HG02973 (cell line): ENCODE measurements at regions not wholly inside any gene's neighbourhood (a gene's known extent, or its start where the extent isn't known, plus 50 kb on each side); places are given as distances from the start of the nearest gene placed in this dataset.

Experiments used
- ATAC-seq: cut with Tn5 transposase; IDR thresholded peaks from one replicate; pipeline ENCODE4 v1.9.1; 2021; ENCODE audit warnings: moderate library complexity; ENCODE audit not compliant: unreplicated experiment

GRCh38 chr1:58430421-58431275, 115.9 kb downstream of the OMA1 start:
- no peak for ATAC-seq

- ATAC-seq = no peak
Measured at GRCh38 chr1:58426918-58427317, 119.6 kb downstream of the OMA1 start.

GRCh38 chr1:58422436-58422835, 124.1 kb downstream of the OMA1 start:
- no peak for ATAC-seq

GRCh38 chr1:58418283-58419228, 128.0 kb downstream of the OMA1 start:
- no peak for ATAC-seq

GRCh38 chr1:58412071-58412580, 134.4 kb downstream of the OMA1 start:
- ATAC-seq = no peak

- no peak for ATAC-seq
Measured at GRCh38 chr1:58409890-58410289, 136.6 kb downstream of the OMA1 start.

GRCh38 chr1:58409336-58409735, 137.2 kb downstream of the OMA1 start:
- ATAC-seq = no peak

GRCh38 chr1:58406301-58407071, 140.0 kb downstream of the OMA1 start:
- no peak for ATAC-seq

GRCh38 chr1:58405660-58406059, 140.9 kb downstream of the OMA1 start:
- no peak for ATAC-seq

- ATAC-seq = no peak
Measured at GRCh38 chr1:58403894-58404293, 142.6 kb downstream of the OMA1 start.

GRCh38 chr1:58402444-58402843, 144.1 kb downstream of the OMA1 start:
- ATAC-seq = no peak

GRCh38 chr1:58401991-58402390, 144.5 kb downstream of the OMA1 start:
- ATAC-seq = no peak

GRCh38 chr1:58399176-58399575, 147.3 kb downstream of the OMA1 start:
- ATAC-seq = no peak

GRCh38 chr1:58398714-58399113, 147.8 kb downstream of the OMA1 start:
- no peak for ATAC-seq

GRCh38 chr1:58397187-58397820, 149.2 kb downstream of the OMA1 start:
- ATAC-seq = no peak

GRCh38 chr1:58396150-58396549, 150.4 kb downstream of the OMA1 start:
- no peak for ATAC-seq

- ATAC-seq = no peak
Measured at GRCh38 chr1:58395355-58395754, 151.2 kb downstream of the OMA1 start.

- no peak for ATAC-seq
Measured at GRCh38 chr1:58392083-58392482, 154.4 kb downstream of the OMA1 start.

- no peak for ATAC-seq
Measured at GRCh38 chr1:58391514-58391913, 155.0 kb downstream of the OMA1 start.

GRCh38 chr1:58391056-58391455, 155.5 kb downstream of the OMA1 start:
- no peak for ATAC-seq
